Dendritic cell treated with granulocyte-macrophage colony-stimulating factor and Interleukin-4, amounts not matched to agents 40 ng/mL and 50 ng/mL, for 4 days (primary cell): ENCODE measurements at regions not wholly inside any gene's neighbourhood (a gene's known extent, or its start where the extent isn't known, plus 50 kb on each side); places are given as distances from the start of the nearest gene placed in this dataset.

Source experiments
- H3K27ac Mint-ChIP-seq: one replicate; pipeline ENCODE4 v1.8.0; 2022; ENCODE audit warnings: mild to moderate bottlenecking, mixed read lengths
- H3K27me3 Mint-ChIP-seq: one replicate; pipeline ENCODE4 v1.8.0; 2022; ENCODE audit warnings: mild to moderate bottlenecking, mixed read lengths
- H3K36me3 Mint-ChIP-seq: one replicate; pipeline ENCODE4 v1.8.0; 2022; ENCODE audit warnings: low read depth, mixed read lengths
- H3K4me1 Mint-ChIP-seq: one replicate; pipeline ENCODE4 v1.8.0; 2022; ENCODE audit warnings: low read depth, mixed read lengths
- H3K4me3 Mint-ChIP-seq: one replicate; pipeline ENCODE4 v1.8.0; 2022; ENCODE audit warnings: mild to moderate bottlenecking, moderate library complexity, mixed read lengths
- H3K9me3 Mint-ChIP-seq: one replicate; pipeline ENCODE4 v1.8.0; 2022; ENCODE audit warnings: mixed read lengths
- intact Hi-C: fragments of 100-400 bp; cut with micrococcal nuclease; formaldehyde crosslinking; loops from one replicate; pipeline ENCODE4 v1.15.0; 2022

GRCh38 chr10:53749439-53749838 lies 976.9 kb upstream of the MBL2 start:
- H3K27me3 Mint-ChIP-seq: no peaks in the 10 kb centered on the region
- H3K9me3 Mint-ChIP-seq: peaks cover 10% of the 10 kb centered on the region
- no peak overlapping the region for H3K4me3 Mint-ChIP-seq
- intact Hi-C loops: no loop called here
- H3K36me3 Mint-ChIP-seq: no peaks in the 10 kb centered on the region
- H3K4me1 Mint-ChIP-seq: no peaks in the 10 kb centered on the region
- no peak overlapping the region for H3K27ac Mint-ChIP-seq

- Mint-ChIP-seq H3K36me3 (no peaks in the 10 kb centered on the region), H3K9me3 (peaks cover 21% of the 10 kb centered on the region), H3K4me1 (no peaks in the 10 kb centered on the region), H3K27me3 (no peaks in the 10 kb centered on the region), H3K27ac (no peak overlapping the region), H3K4me3 (no peak overlapping the region)
- intact Hi-C loops: no loop called here
Observed at GRCh38 chr10:53748319-53748718, 975.7 kb upstream of the MBL2 start.

GRCh38 chr10:53744746-53745145 lies 972.2 kb upstream of the MBL2 start:
- peaks cover 21% of the 10 kb centered on the region for H3K9me3 Mint-ChIP-seq
- H3K36me3 Mint-ChIP-seq: no peaks in the 10 kb centered on the region
- intact Hi-C loops: no loop called here
- H3K4me3 Mint-ChIP-seq: no peak overlapping the region
- no peaks in the 10 kb centered on the region for H3K27me3 Mint-ChIP-seq
- H3K4me1 Mint-ChIP-seq: no peaks in the 10 kb centered on the region
- H3K27ac Mint-ChIP-seq: no peak overlapping the region

DNA sequence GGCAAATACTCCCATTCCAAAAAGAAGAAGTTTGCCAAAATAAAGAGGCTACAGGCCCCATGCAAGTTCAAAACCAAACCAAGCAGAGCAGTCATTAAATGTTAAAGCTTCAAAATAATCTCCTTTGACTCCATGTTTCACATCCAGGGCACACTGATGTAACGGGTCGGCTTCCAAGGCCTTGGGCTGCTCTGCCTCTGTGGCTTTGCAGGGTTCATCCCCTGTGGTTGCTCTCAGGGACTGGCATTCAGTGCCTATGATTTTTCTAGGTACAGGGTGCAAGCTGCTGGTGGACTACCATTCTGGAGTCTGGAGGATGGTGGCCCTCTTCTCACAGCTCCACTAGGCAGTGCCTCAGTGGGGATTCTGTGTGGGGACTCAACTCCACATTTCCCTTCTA lies 971.6 kb upstream of the MBL2 start:
- H3K9me3 Mint-ChIP-seq: peaks cover 21% of the 10 kb centered on the region
- H3K36me3 Mint-ChIP-seq: no peaks in the 10 kb centered on the region
- H3K4me1 Mint-ChIP-seq: no peaks in the 10 kb centered on the region
- intact Hi-C loops: no loop called here
- H3K27ac Mint-ChIP-seq: no peak overlapping the region
- H3K4me3 Mint-ChIP-seq: no peak overlapping the region
- no peaks in the 10 kb centered on the region for H3K27me3 Mint-ChIP-seq

DNA sequence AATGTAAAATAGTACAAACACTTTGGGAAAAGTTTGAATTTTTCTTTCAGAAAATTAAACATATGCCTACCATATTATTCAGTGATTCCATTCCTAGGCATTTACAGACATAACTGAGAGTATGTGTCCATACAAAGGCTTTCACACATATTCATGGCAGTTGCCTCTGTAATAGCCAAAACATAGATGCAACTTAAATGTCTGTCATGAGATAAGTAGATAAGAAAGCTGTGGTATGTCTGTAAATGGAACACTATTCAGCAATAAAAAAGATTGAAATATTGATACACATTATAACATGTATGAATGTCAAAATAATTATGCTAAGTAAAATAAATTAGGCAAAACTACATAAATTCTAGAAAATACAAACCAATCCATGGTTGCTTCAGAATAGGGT lies 964.5 kb upstream of the MBL2 start:
- H3K27ac Mint-ChIP-seq: no peak overlapping the region
- intact Hi-C loops: no loop called here
- no peaks in the 10 kb centered on the region for H3K4me1 Mint-ChIP-seq
- H3K4me3 Mint-ChIP-seq: no peak overlapping the region
- no peaks in the 10 kb centered on the region for H3K36me3 Mint-ChIP-seq
- no peaks in the 10 kb centered on the region for H3K27me3 Mint-ChIP-seq
- peaks cover 15% of the 10 kb centered on the region for H3K9me3 Mint-ChIP-seq

GRCh38 chr10:53726921-53727320 lies 954.3 kb upstream of the MBL2 start:
- Mint-ChIP-seq H3K27me3 (no peaks in the 10 kb centered on the region), H3K27ac (no peak overlapping the region), H3K36me3 (no peaks in the 10 kb centered on the region), H3K4me3 (no peak overlapping the region), H3K4me1 (no peaks in the 10 kb centered on the region), H3K9me3 (peaks cover 34% of the 10 kb centered on the region)
- intact Hi-C loops: no loop called here

DNA sequence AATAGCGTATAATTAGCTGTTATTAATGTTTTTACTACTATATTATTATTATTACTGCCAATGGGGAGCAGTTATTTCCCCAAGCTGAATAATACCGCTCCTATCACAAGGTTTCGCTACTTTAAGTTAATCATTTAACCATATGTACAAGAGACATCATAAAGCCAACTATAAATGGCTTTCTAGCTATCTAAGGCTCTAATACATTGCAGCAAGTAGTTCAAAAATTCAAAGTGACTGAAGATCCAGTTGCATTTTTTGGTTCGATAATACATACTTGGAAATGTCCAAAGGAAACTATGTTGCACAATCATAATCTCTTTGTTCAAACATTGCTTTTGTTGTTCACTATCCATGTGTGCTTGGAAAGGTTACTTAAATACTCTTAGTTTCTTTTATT lies 952.0 kb upstream of the MBL2 start:
- no peaks in the 10 kb centered on the region for H3K27me3 Mint-ChIP-seq
- peaks cover 25% of the 10 kb centered on the region for H3K9me3 Mint-ChIP-seq
- H3K27ac Mint-ChIP-seq: no peak overlapping the region
- intact Hi-C loops: no loop called here
- no peaks in the 10 kb centered on the region for H3K36me3 Mint-ChIP-seq
- no peak overlapping the region for H3K4me3 Mint-ChIP-seq
- H3K4me1 Mint-ChIP-seq: no peaks in the 10 kb centered on the region

DNA sequence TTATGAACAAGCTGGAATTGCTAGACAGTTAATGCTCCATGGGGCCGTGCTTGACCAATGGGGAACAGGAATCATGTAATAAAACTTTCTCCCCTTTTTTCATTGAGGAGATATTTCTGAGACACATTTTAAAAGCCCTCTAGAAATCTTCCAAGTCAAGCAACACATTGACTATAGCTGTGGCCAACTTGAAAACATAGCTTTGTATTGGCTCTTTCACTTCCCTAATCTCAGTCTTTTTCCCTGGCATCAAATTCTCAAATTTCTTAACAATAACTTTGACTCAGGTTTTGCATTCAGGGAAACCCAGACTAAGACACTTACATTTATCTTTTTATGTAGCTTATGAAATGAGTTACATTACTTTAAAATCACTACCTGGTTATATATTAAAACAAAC lies 947.1 kb upstream of the MBL2 start:
- Mint-ChIP-seq H3K4me3 (no peak overlapping the region), H3K36me3 (no peaks in the 10 kb centered on the region)
- intact Hi-C loops: no loop called here

DNA sequence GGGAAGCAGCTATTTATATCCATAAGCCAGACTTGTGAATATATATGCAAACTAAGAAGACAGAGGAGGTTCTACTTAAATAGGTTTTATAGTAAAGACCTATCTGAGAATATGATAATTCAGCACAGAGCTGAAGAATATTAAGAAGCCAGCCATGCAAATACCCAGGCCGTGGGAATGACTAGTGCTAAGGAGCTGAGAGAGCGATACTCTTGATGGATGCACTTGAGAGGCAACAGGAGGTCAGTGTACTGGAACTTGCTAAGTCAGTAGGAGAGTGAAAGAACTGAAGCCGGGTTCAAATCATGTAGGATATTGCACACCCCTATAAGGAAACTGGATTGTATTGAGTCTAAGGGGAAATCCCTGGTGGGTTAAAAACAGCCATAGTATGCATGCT lies 943.6 kb upstream of the MBL2 start:
- intact Hi-C loops: no loop called here
- Mint-ChIP-seq H3K36me3 (no peaks in the 10 kb centered on the region), H3K4me1 (no peaks in the 10 kb centered on the region), H3K4me3 (no peak overlapping the region), H3K9me3 (peaks cover 12% of the 10 kb centered on the region), H3K27ac (no peak overlapping the region), H3K27me3 (no peaks in the 10 kb centered on the region)

More for the DNA sequence above, 947.1 kb upstream of the MBL2 start:
- no peaks in the 10 kb centered on the region for H3K9me3 Mint-ChIP-seq
- H3K27me3 Mint-ChIP-seq: no peaks in the 10 kb centered on the region
- no peak overlapping the region for H3K27ac Mint-ChIP-seq
- H3K4me1 Mint-ChIP-seq: no peaks in the 10 kb centered on the region

DNA sequence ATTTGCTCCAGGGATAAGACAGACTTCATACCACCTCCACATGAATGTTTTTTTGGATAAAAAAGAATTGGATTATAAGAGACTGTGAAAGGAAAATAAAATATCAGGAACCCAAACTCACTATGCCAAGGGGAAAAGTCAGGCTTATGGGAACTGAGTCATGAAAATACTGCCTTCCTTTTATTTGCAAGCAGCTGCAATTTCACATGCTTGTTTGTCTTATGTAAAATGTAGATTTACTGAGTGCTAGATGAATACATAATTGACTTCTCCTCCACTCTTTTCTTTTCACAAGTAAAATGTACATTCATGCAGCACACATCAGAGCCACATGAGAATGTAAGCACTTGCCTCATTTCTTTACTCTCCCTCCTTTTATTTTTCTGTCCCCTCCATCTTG lies 940.8 kb upstream of the MBL2 start:
- no peaks in the 10 kb centered on the region for H3K4me1 Mint-ChIP-seq
- intact Hi-C loops: no loop called here
- H3K9me3 Mint-ChIP-seq: peaks cover 19% of the 10 kb centered on the region
- no peaks in the 10 kb centered on the region for H3K27me3 Mint-ChIP-seq
- no peaks in the 10 kb centered on the region for H3K36me3 Mint-ChIP-seq
- H3K4me3 Mint-ChIP-seq: no peak overlapping the region
- no peak overlapping the region for H3K27ac Mint-ChIP-seq

DNA sequence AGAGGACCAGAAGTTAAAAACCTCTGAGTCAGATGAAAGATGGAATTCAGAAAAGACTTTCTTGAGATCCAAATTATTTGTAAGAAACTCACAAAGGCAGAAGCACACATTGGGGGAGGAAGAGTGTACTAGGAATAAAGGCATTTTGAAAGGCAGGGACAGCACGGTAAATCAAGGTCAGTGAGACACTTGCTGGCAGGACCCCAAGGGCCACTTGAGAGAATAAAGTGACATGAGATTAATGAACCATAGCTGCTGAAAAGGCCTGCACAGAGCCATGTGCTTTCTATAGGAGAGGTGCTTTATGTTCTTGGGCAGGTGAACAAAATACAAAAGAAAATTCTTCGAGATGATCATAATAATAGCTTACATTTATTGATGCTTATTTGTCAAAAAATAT lies 929.9 kb upstream of the MBL2 start:
- Mint-ChIP-seq H3K4me3 (no peak overlapping the region), H3K27me3 (no peaks in the 10 kb centered on the region), H3K36me3 (no peaks in the 10 kb centered on the region), H3K27ac (no peak overlapping the region), H3K4me1 (no peaks in the 10 kb centered on the region), H3K9me3 (peaks cover 36% of the 10 kb centered on the region)
- intact Hi-C loops: no loop called here

- no peak overlapping the region for H3K4me3 Mint-ChIP-seq
- no peaks in the 10 kb centered on the region for H3K36me3 Mint-ChIP-seq
- H3K4me1 Mint-ChIP-seq: no peaks in the 10 kb centered on the region
- H3K27ac Mint-ChIP-seq: no peak overlapping the region
- intact Hi-C loops: no loop called here
- H3K9me3 Mint-ChIP-seq: peaks cover 28% of the 10 kb centered on the region
- no peaks in the 10 kb centered on the region for H3K27me3 Mint-ChIP-seq
Observed at GRCh38 chr10:53701213-53701612, 928.6 kb upstream of the MBL2 start.

DNA sequence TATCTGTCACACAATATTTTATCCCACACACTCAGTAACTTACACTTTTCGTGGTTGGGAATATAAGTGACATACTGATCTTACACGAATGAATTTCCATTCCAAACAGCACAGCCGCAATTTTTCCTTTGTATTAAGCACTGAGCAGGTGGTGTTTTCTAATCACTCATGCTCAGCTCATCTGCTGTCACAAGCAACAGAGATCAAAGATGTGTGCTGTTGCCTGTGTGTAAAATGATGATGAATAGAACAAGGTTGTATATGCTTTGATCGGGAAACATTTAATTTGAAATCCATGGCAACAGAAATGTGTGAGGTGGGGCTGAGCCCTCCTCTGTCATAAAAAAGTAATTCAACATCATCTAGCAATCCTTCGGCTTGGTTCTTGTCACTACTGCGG lies 927.7 kb upstream of the MBL2 start:
- H3K4me3 Mint-ChIP-seq: no peak overlapping the region
- intact Hi-C loops: no loop called here

DNA sequence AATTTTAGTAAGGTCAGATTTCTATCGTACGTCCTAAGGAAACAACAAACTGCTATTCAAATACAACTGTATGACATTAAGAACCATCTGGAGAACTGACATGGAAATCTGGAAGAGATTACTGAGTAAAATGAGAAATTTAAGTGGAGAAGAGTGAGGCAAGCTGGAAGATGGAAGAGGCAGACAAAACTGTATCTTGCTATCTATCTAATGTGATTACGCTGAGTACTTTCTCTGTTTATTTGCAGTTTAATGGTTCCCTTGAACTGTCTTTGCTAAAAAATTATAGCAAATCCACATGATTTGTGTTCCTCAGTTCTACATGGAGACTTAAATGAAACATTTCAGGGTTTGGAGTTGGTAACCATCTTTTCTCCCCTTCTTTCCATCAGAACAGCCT lies 927.1 kb upstream of the MBL2 start:
- intact Hi-C loops: no loop called here
- Mint-ChIP-seq H3K27ac (no peak overlapping the region), H3K4me3 (no peak overlapping the region), H3K9me3 (peaks cover 27% of the 10 kb centered on the region), H3K27me3 (no peaks in the 10 kb centered on the region), H3K4me1 (no peaks in the 10 kb centered on the region), H3K36me3 (no peaks in the 10 kb centered on the region)

More for the DNA sequence above, 927.7 kb upstream of the MBL2 start:
- no peaks in the 10 kb centered on the region for H3K4me1 Mint-ChIP-seq
- no peaks in the 10 kb centered on the region for H3K27me3 Mint-ChIP-seq
- H3K36me3 Mint-ChIP-seq: no peaks in the 10 kb centered on the region
- peaks cover 27% of the 10 kb centered on the region for H3K9me3 Mint-ChIP-seq
- no peak overlapping the region for H3K27ac Mint-ChIP-seq

GRCh38 chr10:53699231-53699630 lies 926.6 kb upstream of the MBL2 start:
- no peaks in the 10 kb centered on the region for H3K27me3 Mint-ChIP-seq

More at GRCh38 chr10:53699231-53699630, 926.6 kb upstream of the MBL2 start:
- Mint-ChIP-seq H3K27ac (no peak overlapping the region), H3K4me1 (no peaks in the 10 kb centered on the region), H3K36me3 (no peaks in the 10 kb centered on the region), H3K4me3 (no peak overlapping the region), H3K9me3 (peaks cover 27% of the 10 kb centered on the region)
- intact Hi-C loops: no loop called here
